Hindlimb muscle (tissue), 1 donor: ENCODE measurements at regions not wholly inside any gene's neighbourhood (a gene's known extent, or its start where the extent isn't known, plus 50 kb on each side); places are given as distances from the start of the nearest gene placed in this dataset.
A peak's percentile ranks its signal among the peaks of the same experiment; 100 is the strongest.

ENCODE experiments used
- DNase-seq: peaks from one replicate; pipeline ENCODE4 v3.0.0-alpha.2; 2013

GRCh38 chr9:79222483-79222882 lies 349.3 kb upstream of the TLE4 start:
- no peak for DNase-seq

- no peak for DNase-seq
Measured at GRCh38 chr9:79224672-79225433, 346.9 kb upstream of the TLE4 start.

- no peak for DNase-seq
Measured at GRCh38 chr9:79233542-79233941, 338.2 kb upstream of the TLE4 start.

GRCh38 chr9:79236466-79236865 lies 335.3 kb upstream of the TLE4 start:
- DNase-seq, result no peak

GRCh38 chr9:79237861-79238260 lies 333.9 kb upstream of the TLE4 start:
- no peak for DNase-seq

GRCh38 chr9:79240774-79241173 lies 331.0 kb upstream of the TLE4 start:
- DNase-seq, result no peak

- DNase-seq, result no peak
Measured at GRCh38 chr9:79242489-79242888, 329.3 kb upstream of the TLE4 start.

GRCh38 chr9:79246170-79246569 lies 325.6 kb upstream of the TLE4 start:
- no peak for DNase-seq

- DNase-seq, result no peak
Measured at GRCh38 chr9:79247021-79247420, 324.7 kb upstream of the TLE4 start.

- no peak for DNase-seq
Measured at GRCh38 chr9:79250806-79251205, 321.0 kb upstream of the TLE4 start.

- DNase-seq, result no peak
Measured at GRCh38 chr9:79254900-79255650, 316.7 kb upstream of the TLE4 start.

- DNase-seq, result no peak
Measured at GRCh38 chr9:79255651-79256260, 316.0 kb upstream of the TLE4 start.

- DNase-seq, result peak; percentile 11
Measured at GRCh38 chr9:79256691-79257213, 315.0 kb upstream of the TLE4 start.

- peak; percentile 4 for DNase-seq
Measured at GRCh38 chr9:79257228-79257781, 314.5 kb upstream of the TLE4 start.

GRCh38 chr9:79257790-79258351 lies 313.9 kb upstream of the TLE4 start:
- peak; percentile 2 for DNase-seq

- no peak for DNase-seq
Measured at GRCh38 chr9:79259858-79260257, 311.9 kb upstream of the TLE4 start.

- no peak for DNase-seq
Measured at GRCh38 chr9:79263628-79264027, 308.1 kb upstream of the TLE4 start.

- no peak for DNase-seq
Measured at GRCh38 chr9:79264041-79264440, 307.7 kb upstream of the TLE4 start.

GRCh38 chr9:79264511-79265355 lies 307.0 kb upstream of the TLE4 start:
- DNase-seq, result no peak

- DNase-seq, result no peak
Measured at GRCh38 chr9:79266986-79267385, 304.8 kb upstream of the TLE4 start.

- no peak for DNase-seq
Measured at GRCh38 chr9:79268806-79269205, 303.0 kb upstream of the TLE4 start.

- DNase-seq, result no peak
Measured at GRCh38 chr9:79273311-79273710, 298.5 kb upstream of the TLE4 start.
